ENCODE measurements at regions not wholly inside any gene's neighbourhood (a gene's known extent, or its start where the extent isn't known, plus 50 kb on each side); places are given as distances from the start of the nearest gene placed in this dataset.
A peak's percentile ranks its signal among the peaks of the same experiment; 100 is the strongest.
"Not testable (repeated sequence)": the region's sequence is repeated elsewhere in the genome, so short reads cannot be mapped to it uniquely, and the experiment has no call there.

DNA sequence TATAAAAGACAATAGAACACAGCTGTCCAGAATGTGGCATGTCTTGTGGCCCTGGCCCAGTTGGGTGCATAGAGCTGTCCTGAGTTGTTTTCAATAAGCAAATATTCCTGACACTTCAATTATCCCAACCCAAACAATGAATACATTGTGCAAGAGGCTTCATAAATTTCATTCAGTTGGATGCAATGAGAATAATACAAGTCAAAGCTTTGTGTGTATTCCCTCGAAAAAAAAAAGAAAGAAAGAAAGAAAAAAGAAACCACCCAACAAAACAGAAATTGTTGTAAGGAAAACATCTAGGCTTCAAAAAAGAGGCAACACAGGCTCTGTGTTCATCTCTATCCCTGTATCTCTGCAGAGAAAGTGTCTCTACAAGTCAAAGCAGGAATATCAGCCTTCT, 138.7 kb upstream of the ADO start:
- no peak for DNase-seq

DNA sequence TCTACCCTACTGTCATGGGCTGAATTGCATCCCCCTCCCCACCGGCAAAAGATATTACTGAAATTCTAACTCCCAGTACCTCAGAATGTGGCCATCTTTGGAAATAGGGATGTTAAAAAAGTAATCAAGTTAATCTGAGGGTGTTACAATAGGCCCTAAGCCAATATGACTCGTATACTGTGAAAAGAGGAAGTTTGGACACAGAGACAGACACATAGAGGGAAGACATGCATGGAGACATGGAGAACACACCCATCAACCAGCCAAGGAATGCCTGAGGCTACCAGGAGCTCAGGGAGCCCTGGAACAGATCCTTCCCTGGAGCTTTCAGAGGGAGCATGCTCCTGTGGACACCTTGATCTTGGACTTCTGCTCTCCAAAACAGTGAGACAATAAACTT, 138.2 kb upstream of the ADO start:
- no peak for DNase-seq

DNA sequence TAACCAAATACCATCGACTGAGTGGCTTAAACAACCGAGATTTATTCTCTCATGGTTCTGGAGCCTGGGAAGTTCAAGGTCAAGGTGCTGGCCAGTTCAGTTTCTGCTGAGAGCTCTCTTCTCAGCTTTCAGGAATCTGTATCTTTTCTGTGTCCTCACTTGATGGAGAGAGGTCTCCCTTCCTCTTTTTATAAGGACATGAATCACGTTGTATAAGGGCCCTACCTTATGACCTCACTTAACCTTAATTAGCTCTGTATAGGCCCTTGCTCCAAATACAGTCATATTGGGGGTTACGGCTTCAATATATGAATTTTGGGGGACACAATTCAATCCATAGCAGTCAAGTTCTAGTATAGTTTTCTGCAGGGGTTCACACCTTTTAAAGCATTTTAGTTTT, 135.2 kb upstream of the ADO start:
- no peak for DNase-seq

DNA sequence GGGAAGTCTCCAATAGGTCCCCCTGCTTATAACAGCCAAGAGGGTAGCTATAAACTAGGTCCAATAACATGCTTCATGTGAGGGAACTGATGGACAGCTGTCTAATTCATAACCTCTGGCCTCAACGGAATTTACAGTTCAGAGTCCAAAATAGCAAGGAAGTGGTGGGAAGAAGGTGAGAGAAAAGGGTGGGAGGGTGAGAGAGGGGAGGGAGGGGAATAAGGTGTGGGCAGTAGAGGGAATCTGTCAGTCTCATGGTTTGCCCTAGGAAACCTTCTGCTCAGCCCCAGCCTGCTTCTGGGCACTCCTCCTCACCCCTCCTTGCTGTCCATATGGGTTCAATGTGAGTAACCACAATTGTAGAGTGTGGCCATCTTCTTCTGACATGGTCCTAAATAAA, 133.4 kb upstream of the ADO start:
- no peak for DNase-seq

DNA sequence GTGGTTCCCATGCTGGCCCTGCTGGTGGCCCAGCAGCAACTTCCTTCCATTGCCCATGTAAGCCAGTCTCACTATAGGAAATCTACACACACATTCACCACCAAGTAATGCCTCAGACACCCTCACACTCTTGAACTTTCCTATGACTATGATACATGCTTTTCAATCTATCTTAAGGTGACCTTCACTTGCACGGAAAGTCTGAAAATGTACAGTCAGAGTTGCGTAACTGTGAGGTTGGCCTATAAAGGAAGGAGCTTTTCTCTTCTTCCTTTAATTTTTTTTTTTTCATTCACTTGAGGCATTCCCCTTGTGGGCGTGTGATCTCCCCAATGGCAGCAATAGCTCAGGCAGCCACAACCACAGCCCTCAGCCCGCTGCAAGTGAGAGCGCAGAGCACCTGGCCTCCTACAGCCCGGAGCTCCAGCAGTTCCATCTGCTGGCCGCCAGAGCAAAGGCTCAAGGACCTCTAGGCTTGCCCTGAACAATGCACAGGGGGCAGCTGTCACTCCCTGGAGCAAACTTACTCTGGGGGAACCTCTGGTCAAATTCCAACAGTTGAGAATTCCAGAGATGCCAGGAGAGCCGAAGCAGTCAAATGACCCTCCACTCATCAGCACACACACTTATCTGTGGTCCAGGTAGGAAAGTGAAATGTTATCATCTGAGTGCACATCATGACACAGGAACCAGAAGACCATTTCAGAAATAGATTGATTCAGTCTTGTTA, 123.1 kb upstream of the ADO start:
- peak; percentile 72 for DNase-seq

DNA sequence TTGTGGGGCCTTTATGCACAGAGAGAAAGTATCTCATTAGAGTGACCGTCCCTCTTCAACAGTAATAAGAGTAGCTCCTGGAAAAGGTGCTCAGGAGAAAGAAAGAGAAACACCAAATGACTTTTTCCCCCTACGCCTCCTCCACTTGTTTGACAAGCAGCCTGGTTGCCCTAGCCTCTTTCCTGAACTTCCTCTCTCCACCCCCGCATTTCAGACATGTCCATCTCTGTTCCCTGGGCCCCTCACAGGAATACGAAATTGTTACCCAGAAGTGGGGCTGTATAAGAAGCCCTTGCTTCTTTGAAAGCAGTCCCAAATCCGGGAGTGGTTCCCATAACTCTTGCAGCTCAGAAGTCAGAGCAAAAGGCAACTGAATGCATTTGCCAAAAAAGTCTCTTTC, 119.6 kb upstream of the ADO start:
- no peak for DNase-seq

DNA sequence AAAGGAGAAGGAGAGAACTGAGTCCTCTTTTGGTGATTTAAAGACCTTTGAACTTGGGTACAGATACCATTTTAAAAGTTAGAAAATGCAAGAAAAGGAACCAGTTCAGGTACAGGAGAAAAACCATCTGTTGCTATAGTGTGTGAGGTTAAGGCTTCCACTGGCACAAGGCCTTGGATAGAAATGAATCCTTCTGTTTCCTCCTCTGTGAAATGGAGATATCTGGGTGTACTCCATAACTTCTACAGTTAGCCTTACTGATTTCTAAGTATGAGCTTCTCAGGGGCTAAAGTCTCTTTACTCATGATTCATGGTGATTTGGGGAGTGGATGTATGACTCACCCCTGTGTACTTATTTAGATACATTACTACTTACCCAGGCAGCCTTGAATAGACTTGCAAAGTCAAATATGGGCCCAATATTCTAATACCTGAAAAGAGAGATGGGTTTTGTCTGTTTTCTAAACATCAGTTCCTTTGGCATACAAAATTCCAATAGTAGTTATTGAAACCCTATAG, 117.2 kb upstream of the ADO start:
- DNase-seq, result no peak

DNA sequence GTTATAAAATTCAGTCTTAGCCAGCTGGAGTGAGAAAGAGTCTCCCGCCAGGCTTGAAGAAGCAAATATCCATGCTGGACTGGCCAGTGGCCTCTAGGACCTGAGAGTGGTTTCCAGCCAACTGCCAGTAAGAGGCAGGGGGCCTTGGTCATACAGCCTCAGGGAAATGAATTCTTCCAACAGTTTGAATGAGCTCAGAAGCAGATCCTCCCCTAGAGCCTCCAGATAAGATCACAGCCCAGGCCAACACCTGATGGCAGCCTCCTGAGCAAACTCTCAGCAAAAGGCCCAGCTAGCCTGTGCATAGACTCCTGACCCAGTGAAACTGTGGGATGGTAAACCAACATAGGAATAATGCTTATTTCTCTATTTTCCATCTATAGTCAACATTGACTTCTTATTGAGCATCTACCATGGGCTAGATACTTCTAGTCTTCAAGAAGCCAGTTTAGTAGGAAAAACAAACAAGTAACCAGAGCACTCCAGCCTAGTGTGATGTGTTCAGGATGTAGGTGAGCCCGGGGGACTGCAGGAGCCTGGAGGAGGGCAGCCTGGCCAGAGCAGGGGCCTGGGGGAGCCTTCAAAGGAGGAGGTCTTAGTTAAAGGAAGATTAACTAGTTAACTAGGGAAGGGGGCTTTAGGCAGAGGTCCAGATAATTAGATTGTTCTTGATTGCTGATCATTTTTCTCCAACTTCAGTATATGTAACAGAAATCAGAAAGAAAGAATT, 115.4 kb upstream of the ADO start:
- no peak for DNase-seq

DNA sequence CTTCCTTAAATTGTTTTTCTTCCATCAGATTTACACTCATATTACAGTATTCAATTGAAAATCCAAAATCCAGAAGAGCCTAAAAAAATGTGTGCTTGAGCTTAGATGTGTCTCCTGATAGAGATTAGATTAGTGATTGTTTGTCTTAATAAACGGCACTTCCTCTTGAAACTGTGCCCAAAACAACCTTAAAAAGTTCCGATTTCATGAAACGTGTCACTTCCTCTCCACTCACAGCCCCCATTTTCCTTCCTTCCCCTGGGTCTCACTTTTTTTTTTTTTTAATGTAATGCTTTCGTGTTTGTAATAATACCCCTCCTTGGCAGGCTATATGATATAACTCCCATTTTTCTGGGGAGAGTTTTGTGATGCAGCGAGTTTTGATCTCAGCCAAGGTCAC, 114.8 kb upstream of the ADO start:
- DNase-seq, result peak; percentile 60

DNA sequence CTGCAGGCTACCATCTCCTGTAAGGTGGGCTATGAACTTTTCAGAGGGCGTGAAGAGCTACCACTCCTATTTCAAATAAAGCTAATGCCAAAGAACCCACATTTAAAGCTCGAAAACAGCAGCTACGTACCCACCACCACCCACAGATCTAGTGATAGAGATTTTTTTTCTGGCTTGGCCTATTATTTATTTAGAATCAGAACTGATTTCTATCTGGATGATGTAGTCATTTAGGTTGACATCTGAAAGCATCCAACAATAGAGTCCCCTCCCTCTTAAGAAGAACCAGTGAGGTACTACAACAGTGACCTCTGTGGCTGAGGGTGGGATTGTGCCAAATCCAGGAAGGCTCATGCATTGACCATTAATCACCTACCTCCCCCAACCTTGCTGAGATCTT, 113.8 kb upstream of the ADO start:
- peak; percentile 41 for DNase-seq

DNA sequence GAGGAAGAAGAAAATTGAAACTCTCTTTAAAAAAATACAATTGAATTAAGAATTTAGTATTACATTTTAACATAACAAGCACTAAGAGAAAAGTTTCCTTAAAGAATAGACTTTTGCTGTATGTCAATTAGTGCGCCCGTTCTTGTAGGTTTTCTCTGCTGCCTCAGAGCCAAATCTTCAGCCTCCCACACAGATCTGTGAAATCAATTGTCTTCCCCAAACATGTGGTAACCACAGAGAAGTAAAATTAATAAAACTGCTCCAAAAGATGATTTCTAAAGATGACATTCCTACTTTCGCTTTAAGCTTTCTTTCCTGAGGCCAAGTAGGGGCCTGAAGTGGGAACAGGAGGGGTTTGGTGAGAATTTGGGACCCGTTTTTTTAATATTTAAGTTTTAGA, 113.2 kb upstream of the ADO start:
- no peak for DNase-seq

DNA sequence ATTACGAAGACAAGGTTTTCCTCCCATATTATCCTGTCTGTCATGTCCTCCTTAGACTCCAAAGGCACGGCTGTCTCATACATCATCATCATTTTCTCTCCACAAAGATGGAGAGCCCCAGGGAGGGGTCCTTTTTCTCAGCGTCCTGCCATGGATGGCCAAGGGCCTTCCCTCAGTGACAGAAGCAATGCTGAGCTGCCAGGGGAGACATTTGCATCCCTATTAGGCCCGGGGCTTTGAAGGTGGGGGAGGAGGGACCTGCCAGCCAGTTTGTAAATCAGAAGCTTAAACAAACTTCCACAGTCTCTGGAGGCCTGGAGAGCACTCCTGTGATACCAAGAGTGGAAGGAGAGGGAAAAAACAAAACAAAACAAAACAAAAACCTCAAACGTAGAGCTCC, 112.4 kb upstream of the ADO start:
- DNase-seq, result no peak

DNA sequence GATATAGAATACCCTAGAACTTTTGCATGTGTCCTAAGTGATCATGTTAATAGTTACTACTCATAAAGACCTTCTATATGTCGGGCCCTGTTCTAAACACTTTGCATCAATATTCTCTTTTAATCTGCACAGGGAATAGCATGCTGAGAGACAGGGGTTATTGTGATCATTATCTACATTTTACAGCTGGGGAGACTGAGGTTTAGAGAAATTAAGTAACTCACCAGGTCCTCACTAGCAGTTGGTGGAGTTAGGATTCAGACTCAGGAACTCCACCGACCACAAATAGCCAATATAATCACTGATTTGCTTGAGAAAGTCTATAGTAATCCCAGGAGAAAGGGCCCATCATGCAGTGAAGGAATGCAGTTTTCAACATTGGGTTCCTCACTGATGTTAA, 111.2 kb upstream of the ADO start:
- DNase-seq, result no peak

DNA sequence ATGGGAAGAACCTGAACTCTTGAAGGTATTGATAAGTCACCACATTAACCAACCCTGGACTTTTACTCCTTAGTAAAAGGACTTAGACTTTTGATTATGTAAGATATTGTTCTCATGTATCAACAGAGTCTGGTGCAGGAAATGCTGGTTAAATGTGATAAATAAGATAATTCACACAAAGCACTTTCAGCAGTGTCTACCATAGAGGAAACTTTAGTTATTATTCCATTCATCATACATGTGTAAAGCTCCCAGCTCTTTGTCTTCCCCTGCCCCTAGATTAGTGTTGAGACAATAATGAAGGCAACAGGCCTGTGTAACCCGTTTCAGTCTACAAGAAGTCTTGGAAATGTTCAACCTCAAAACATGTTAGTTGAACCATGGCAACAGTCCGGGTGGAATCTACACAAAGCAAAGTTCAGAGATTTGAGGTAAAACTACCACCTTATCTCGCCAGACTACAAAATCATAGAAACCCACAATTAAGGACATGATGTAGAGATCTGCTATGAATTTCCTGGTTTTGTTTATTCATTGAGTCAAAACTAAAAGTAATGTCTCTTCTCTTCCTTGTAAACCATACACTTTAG, 109.9 kb upstream of the ADO start:
- DNase-seq, result peak; percentile 35

DNA sequence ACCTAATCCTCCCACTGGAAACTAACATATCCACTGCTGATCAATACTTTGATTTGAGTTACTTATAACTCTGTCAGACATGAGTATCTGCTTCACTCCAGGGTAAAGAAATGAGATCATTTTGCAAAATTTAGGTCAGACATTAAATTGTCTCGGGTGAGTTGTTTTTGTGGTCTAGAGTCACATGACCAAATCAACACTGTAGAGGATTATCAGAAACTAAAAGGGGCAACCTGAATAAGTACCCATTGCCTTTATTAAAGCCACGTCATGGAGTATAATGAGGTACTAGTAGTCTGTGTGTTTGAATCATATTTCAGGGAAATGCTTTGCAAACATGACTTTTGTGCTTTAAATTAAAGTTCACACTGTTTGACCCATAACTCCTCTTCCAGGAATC, 107.7 kb upstream of the ADO start:
- DNase-seq, result no peak

DNA sequence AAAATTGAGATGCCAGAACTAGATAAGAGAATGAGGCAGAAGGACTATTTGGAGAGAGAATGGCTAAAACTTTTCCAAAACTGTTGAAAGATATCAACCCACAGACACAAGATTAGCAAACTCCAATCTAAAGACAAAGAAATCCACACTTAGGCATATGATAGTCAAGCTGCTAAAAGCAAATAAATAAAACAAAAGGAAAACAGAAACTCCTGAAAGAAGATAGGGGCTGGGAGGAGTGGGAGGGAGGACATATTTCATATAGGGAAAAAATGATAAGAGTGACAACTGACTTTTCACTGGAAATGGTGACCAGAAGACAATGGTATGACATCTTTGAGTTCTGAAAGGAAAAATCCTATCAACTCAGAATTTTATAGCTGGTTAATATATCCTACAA, 105.4 kb upstream of the ADO start:
- no peak for DNase-seq

DNA sequence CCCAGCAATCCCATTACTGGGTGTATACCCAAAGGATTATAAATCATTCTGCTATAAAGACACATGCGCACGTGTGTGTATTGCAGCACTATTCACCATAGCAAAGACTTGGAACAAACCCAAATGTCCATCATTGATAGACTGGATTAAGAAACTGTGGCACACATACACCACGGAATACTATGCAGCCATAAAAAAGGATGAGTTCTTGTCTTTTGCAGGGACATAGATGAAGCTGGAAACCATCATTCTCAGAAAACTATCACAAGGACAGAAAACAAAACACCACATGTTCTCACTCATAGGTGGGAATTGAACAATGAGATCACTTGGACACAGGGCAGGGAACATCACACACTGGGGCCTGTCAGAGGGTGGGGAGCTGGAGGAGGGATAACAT, 100.4 kb upstream of the ADO start:
- not testable (repeated sequence) for DNase-seq

DNA sequence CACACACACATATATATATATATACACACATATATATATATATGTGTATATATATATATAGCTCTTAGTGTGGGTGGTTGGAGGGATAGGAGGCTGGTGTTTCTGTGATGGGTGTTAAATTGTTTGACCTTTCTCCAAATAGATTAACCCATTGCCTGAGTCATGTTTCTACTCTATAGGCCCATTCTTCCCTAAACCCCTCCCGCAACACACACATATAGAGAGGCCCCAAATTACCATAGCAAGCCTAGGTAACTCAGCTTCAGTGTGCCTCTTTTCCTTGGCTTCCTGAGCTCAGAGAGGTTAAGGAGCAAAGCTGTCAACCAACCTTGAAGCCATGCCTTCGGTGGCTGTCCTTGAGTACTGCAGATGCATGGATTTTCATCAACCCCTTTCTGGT, 98.7 kb upstream of the ADO start:
- DNase-seq, result no peak

DNA sequence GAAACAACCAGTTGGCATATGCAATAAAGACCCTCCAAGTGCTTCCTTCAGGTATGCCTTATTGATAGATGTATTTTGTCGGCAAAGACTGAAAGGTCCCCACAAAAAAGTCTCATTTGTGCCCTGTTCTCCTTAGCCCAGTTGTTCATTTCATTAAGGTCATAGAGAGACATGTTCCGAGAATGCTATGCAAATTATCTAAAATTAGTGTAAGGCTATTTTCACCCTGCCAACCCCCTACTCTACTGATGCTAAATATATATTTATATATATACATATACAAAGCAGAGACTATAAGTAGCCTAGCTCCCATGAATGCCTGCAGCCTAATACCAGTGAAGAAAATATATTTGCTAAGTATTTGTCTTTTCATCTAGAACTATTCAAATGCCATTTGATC, 96.7 kb upstream of the ADO start:
- DNase-seq, result no peak

DNA sequence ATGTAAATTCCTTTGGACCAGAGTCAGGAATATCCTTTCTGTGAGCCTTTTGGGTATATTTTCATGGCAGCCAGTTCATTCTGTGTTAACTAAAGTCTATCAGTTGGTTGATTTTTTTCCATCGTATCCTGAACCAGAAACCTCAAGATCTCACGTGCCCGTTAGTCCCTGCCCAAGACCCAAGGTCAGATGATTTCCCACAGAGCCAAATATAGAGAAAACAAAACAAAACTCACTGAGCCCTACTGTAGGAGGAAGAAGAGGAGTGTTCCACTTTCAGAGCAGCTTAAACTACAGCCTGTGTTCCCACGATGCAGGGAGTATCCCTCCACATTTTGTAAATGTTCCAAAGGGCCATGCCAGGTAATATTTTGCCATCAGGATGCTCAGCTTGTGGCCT, 96.0 kb upstream of the ADO start:
- no peak for DNase-seq

DNA sequence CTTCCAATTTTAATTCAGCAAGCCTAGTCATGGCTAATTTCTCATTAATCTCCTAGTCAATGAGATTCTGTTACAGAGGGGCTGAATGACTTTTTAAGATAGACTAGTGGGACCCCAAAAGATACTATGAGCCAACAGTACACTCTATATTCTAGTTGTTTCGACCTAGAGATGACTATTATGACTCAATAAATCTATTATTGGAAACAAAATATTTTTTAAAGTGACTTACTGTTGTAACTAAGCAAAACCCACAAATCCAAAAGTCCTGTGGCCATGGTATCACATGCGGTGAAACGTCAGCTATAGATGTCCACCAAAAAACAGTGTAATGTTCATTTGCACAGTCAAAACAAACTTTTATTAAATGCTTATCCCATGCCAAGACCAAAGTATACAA, 95.3 kb upstream of the ADO start:
- no peak for DNase-seq

DNA sequence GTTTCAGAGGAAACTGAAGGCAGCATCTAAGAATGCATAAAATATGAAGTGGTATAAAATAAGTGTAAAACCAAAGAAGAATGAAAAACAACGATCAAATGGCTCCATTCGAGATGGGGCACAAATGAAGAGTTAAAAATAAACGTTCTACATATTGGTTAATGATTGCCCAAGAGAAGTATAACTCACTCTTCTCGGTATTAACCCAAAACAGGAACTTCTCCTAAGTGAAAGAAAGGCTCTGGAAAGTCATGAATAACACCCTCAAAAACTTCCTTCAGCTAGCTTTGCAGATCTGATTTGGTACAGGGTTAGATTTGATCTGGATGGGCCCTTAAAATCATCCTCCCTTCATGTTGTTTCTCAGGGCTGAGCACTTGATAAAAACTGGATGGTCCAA, 94.3 kb upstream of the ADO start:
- no peak for DNase-seq

DNA sequence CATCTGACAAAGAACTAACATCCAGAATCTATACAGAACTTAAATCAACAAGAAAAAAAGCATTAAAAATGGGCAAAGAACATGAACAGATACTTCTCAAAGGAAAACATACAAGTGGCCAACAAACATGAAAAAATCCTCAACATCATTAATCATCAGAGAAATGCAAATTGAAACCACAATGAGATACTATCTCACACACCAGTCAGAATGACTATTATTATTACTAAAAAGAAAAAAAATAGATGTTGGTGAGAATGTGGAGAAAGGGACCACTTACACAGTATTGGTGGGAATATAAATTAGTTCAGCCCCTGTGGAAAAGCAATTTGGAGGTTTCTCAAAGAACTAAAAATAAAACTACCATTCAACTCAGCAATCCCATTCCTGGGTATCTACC, 89.1 kb upstream of the ADO start:
- DNase-seq, result no peak

DNA sequence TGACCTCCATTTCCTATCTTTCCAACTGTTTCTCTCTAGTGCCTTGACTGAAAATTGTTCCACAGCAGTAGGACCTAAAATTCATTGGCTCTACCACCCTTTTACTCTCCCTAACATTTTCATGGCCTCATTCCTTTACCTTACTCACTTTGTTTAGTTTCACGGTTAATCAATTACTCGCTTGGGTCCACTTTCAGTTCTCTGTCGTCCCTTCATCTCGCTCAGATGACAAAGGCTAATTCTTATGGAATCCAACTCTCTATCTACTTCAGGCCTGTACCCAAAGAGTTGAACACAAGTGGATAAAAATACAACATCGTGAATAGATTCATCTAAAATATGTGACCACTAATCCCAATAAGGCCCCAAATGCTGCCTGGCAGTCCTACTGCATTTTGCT, 85.9 kb upstream of the ADO start:
- no peak for DNase-seq
